ENCODE measurements at regions not wholly inside any gene's neighbourhood (a gene's known extent, or its start where the extent isn't known, plus 50 kb on each side); places are given as distances from the start of the nearest gene placed in this dataset.

DNA sequence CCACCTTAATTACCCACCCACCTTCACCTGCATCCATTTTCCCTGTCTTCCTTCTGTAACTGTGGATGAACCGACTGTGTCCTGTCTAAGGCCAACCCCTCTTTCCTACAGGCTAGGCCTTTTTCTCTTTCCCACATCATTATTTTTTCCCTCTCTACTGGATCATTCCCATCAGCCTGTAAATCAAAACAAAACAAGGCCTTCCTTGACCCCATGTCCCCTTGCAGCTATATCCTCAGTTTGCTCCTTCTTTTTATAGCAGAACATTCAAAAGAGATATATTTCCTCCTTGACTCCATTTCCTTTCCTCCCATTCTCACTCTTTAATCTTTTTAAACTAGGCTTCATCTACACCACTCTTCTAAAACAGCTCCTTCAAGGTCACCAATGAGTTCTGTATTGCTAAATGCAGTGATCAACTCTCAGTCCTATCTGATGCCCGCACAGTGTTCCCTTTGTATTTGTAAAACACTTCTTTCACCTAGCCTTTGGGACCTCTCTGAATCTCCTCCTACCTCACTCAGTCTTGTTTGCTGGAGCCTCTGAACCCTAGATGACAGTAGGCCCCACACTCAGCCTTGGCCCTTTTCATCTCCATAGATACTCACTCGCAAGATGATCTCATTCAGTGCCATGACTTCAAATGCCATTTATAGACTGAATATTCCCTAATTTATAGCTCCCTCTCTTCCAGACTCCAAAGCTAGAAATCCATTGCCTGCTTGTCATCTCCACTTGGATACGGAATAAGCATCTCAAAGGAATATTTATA, 55.7 kb downstream of the CXCR4 start:
- no peak for DNase-seq

DNA sequence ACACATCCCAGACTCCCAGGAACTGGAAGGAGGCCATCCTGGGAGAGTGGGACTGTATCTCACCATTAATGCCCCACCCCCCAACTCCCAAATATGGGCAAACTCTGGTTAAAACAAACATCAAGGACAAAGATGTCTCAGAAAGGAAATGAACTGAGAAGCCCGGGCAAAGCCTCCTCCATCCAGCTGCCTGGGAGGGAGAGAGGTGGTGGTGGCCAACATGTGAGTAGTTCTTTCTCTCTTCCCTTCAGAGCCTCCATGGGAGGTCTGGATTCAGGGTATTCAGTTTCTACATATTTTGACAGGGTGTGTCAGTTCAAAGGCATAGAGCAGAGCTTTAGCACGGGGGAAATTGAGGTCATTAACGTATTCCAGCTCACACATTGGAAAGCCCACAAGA, 57.5 kb downstream of the CXCR4 start:
- no peak for DNase-seq

DNA sequence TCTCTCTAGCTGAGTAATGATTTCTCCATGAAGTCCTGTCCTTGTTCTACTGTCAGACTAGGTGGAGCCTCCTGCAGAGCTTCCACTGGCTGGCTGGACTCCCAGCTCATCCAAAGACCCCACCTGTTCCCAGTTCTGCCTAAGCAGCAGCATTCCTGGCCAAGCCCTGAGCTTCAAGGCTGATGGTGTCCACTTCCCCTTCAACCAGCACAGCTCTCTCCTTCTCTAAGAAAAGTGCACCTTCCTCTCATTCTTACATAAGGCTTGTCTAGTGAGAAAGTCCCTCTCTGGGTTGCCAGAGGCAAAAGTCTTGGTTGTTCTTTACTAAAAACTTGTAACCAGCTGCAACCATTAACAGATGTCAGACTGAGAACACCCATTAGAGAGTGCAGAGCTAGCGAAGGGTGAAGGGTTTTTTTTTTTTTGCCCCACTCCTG, 58.9 kb downstream of the CXCR4 start:
- DNase-seq: no peak

DNA sequence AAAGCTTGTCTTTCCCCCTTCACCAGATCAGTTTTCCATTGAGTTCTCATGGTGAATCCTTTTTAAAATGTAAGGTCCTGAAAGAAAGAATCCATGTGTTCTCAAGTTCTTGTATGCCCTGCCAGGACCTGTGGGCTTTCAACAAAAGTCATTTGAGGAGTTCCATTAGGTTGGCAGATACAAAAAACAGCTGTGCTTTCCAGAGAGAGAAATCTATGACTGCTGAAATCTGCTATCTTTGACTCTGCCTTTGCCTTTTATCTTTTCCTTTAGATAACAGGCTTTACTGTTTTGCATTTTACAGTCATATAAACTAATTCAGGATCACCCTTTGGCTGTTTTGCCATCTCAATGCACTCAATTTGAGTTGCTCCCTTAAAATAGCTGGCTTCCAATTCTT, 59.7 kb downstream of the CXCR4 start:
- DNase-seq: no peak

DNA sequence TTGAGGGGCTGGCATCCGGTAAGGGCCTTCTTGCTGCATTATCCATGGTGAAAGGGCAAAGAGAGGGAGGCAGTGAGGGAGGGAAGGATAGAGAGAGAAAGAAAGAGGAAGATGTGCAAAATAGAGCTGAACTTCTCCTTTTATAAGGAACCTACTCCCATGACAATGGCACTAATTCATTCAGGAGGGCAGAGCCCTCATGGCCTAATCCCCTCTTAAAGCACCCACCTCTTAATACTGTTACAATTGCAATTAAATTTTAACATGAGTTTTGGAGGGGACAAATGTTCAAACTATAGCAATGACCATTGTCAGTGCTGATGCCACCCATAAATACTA, 60.2 kb downstream of the CXCR4 start:
- no peak for DNase-seq

DNA sequence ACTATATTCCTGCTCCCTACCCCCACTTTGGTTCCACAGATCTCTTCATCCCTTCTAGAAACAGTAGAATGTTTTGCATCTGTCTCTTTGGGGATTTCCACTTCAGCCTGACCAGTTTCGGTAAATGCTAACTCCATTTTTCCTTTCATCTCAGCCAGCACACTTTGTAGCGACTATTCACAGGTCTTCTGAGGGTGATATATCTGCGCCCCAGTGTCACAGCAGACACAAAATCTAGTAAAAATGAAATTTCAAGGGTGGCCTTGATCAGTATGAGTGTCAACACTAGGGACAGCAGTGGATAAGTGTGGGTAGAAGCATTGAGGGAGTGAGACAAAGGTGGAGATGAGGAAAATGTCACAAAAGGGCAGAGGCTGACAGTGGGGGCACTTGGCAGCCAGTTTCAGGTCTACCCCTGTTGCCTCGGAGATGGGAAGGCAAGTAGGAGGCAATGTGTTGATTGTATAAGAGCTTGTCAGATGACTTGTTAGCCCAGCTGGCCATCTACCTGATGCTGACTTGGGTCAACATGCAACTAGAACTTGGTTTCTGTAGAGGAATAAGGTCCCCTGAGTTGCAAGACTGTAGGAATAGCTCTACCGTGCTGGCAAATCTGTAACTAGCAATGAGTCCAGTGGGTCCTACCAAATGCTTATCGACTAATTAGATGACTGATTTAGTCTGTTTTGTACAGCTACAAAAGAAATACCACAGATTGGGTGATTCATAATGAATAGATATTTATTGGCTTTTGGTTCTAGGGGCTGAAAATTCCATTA, 60.7 kb downstream of the CXCR4 start:
- DNase-seq: peak; percentile 53

DNA sequence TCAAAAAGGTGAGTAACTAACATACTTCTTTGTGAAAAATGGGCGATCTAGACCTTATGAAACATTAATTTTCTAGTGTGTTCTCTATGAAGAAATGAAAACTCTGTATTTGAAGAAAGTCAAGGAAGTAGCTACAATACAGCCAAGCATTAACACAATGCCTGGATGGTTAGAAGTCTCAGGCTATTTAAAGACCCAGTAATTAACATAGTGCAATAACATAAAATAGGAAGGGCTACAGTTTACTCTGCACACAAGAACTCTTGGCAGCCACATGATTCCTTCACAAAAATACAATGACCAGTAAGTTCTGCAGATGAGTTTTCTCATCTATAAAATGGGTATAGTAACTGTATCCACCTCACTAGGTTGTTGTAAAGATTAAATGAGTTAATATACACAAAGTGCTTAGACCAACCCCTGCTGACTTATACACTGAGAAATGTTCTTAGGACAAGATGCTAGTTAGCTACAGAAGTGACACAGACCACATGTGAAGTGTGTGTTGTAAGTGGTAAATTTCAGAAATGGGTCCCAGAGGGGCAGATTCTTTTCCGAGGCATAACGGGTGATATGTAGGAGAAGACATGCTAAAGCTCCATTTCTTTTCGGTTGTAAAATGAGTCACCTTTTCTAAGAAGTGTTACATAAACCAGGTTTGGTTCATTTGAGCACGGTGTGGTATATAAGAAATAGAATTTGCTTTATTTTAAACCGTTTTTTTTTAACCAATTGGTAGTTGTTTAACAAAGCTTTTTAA, 61.8 kb downstream of the CXCR4 start:
- DNase-seq: peak; percentile 44

DNA sequence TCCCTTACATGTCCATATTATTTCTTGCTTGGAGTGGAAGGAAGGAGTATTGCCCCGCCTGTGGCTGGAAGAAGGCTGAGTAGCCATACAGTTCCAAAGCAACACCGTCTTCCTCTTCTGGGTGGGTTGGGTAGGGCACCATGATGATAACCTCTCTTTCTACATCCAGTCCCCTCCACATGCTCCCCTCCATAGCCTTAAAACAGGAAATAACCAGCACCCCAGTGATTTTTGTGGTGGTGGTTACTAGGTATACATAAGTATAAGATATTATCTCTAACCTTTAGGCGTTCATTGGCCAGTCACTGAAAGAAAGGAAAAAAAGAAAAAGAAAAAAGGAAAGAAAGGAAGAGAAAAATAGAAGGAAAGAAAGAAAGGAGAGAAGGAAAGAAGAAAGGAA, 63.1 kb downstream of the CXCR4 start:
- no peak for DNase-seq

DNA sequence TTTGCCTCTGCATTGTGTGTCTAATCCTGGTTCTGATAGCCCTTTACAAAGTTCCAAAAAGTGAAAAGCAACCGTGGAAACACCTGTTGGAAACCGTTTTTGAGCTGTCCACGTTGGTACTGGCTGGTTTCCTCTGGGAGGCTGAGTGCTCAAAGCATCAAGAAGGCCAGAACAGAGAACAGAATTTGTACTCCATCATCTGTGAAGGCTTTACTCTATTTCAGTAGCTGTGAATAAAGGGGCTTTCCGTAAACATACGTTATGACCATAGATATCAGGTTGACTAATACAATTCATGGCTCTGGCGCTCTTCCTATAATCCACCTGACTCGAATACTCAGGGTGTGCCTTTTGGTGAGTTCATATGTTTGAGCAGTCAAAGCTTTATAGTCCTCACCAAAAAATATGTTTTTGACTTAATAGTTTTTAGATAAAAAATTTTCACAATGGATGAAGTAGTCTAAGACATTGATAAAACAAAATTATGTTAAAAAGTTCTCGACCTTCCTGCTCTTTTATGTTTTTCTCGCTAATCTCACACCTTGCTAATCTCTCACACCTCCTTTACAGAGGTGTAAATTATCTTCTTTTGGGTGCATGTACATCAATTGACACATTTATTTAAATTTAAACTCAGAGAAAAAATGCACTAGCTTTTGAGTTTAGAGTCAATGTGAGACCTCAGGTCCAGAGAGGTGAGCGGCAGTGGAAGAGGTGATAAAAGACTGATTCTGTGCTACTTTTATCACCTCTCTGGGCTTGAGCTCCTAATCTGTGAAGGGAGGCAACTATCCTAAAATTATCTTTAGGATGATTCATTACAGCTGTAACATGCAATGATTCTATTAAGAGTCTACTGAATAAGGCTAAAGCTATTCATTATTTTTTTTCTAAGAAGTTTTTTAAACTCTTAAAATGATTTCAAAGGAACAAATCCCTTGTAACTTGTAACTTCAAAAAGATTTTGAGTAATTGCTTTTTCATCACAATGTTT, 65.3 kb downstream of the CXCR4 start:
- DNase-seq: no peak

DNA sequence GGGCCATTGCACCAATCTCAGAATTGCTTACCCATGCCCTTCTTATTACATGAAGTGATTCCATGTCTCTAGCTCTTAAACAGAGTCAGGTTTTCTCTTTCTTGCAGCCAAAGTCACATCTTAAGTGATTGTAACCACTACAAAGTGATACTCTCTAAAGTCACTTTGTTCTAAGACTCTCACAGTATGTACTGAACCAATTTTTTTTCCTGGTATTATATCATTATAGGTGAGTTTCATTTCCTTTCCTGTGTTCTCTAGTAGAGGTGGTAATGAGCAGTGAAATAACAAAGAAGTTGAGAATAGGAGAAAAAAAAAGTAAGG, 66.3 kb upstream of the DARS1 start:
- DNase-seq: no peak

DNA sequence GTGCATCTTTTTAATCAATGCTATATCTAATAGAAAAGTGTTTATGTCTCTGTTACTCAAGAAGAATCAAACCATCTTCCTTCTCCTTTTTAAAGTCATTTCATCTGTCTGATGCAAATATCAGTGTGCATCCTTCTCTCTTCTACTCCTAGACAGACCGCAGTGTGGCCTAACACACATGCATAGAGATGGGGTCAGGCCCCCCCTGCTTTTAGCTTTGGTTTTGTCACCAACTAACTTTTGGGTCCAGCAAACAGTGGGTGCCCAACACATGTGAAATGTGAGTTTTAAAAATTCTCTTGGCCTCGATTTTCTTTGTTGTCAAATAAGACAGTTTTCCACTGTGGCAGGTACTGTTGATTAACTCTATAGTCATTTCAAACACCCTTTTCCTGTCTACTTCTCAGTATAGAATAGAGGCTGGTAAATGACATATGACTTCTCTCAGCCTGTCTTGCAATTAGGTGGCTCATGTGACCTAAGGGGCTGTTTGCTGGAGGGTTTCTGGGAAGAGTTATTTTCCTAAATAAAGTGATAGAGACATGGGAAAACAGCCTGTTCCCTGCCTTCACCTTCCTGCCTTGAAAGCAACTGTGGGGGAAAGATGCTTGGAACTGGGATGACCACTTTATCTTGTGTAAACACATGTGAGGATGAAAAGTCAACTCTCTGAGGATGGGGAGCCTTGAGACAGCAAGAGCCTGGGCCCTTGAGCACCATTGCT, 65.7 kb upstream of the DARS1 start:
- no peak for DNase-seq

DNA sequence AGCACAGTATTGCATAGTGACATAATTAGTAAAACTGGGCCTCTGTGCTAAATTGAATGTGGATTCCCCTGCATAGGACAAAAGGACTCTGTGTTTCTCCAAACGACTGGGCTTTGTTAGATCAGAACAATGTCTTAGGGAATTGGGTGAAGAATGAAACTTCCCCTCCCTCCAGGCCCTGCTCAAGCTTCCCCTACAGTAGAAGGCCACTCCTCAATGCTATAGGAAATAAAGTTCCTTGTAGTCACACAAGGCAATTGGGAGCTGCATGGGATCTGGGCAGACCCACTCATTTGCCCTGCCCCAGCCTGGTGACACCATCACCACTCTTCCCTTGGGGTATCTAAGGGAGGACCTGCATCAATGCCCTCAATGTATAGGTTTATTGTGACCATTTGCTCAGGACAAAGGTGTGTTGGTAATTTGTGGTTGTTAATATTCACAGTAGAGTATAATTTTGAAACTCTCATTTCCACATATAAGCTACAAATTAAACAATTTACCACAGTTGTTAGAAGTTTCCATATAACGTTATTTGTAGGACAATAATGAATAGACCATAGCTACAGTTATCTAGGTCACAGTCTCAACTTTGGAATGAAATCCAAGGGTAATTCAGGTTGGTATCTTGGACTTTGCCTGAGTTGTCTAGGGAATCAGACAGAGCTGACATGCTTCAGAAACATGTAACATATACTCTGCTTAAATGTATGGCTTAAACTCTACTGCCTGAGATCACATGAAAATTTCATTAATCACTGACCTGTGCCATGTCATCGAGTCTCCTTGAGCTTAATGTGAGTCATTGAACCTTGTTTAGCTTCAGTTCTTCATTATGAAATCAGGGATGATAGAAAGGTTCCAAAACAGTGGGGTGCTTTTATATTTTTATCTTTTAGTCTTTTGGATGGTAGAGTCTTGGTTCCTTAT, 64.8 kb upstream of the DARS1 start:
- no peak for DNase-seq

DNA sequence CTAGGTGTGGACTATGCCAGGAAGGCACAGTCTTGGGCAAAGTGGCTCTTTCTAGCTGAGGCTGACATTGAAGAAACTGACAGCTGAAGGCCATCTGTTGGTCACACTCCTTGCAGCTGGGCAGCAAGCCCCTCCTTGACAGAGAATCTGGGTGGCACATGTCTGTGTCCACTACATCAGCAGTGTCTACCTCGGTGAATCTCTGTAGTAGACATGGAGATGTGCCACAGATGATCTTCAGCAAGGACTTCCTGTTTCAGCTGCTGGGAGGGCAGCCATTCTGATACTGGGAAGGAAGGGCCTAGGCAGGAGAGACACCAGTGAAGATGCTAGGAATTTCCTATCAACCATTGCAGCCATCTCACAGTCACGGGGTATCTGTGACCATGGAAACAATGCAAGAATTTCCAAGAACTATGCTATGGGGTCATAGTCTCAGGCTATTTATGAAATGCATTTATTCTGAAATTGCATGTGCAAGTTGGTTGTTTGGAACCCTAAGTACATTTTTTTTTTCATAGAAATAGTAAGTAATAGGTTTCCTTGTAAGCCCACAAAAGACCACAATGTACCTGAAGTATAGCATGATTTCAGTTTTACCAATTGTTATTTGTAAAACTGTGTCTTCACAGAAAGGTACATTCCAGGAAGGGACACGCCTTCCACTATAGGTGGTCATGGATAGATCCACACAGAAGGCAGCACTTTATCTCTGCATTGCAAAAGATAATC, 63.8 kb upstream of the DARS1 start:
- DNase-seq: no peak

DNA sequence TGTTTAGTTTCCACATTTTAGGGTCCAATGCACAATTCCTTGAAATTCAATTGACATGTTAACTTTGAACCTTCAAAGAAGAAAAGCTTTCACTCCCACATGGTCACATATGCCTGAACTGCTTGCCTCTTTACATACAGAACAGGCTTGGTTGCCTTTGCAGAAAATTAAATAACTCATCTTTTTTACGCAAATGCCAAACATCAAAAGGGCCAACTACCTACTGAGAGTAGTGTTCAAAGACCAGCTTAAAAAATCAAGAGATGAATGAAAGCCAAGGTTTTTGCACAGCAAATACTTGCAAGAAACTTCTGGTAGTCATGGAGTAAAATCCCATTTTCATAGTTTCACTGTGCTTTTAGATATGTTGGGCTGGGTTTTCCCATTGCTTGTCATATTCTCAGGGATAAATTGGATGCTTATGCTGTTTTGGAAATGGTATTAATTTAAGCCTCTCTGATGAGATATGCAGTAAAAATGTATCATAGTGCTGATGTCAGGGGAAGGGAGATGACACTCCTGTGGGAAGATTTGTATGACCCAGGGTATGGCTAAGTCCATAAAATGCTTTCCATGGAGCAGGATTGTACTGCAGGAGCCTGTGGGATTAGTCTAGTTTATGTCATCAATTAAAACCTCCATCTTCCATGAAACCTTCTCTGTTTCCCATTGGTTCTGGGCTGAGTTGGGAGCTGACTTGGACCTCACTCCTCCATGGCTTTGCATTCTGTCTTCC, 60.6 kb upstream of the DARS1 start:
- no peak for DNase-seq

DNA sequence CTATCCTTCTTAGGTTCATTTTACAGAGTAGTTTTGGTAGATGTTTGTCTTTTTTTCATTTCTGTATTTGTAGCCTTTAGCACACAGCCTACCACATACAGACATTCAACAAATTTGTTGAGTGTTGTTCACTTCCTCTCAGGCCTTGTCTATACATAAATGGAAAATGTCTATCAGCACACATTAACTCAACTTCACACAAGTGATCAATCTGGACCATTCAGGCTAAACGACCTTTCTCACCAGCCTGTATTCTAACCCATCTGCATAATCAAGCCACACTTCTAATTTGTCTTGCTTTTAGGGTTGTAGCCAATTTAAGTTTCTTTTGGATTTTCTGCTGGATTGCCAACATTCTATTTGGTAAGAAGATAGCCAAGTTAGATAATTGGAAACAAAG, 59.9 kb upstream of the DARS1 start:
- no peak for DNase-seq
